Tibial artery (tissue), 4 donors: ENCODE measurements at regions not wholly inside any gene's neighbourhood (a gene's known extent, or its start where the extent isn't known, plus 50 kb on each side); places are given as distances from the start of the nearest gene placed in this dataset.

Source experiments
- DNase-seq, 2 donors: peaks; one replicate each; pipeline ENCODE4 v3.0.0-alpha.2; 2019
- H3K27ac ChIP-seq, 2 donors: fragments of 200-600 bp; sonication (generic) in 1 of 2; 1 replicate in 1 of 2; 2 replicates in 1 of 2; pipeline ENCODE4 v1.5.1; 2018 to 2019; ENCODE audit warnings: mild to moderate bottlenecking in 1 of 2
- H3K27me3 ChIP-seq, 2 donors: fragments of 200-600 bp; sonication (generic) in 1 of 2; one replicate each; pipeline versions ENCODE4 v1.5.1 to v1.6.0; 2016 to 2019
- H3K36me3 ChIP-seq, 3 donors: fragments of 200-600 bp; sonication (generic) in 2 of 3; one replicate each; pipeline ENCODE4 v1.5.1; 2016 to 2019; ENCODE audit warnings: mild to moderate bottlenecking in 2 of 3
- H3K4me1 ChIP-seq, 4 donors: fragments of 200-600 bp; sonication (generic) in 2 of 4; 1 replicate in 3 of 4; 2 replicates in 1 of 4; pipeline ENCODE4 v1.5.1; 2016 to 2019
- H3K4me3 ChIP-seq, 2 donors: fragments of 200-600 bp; sonication (generic) in 1 of 2; 1 replicate in 1 of 2; 2 replicates in 1 of 2; pipeline ENCODE4 v1.5.1; 2018 to 2019; ENCODE audit warnings: mild to moderate bottlenecking in 2 of 2
- H3K9me3 ChIP-seq, 3 donors: fragments of 200-600 bp; sonication (generic) in 1 of 3; one replicate each; pipeline ENCODE4 v1.5.1; 2016 to 2019
- intact Hi-C: fragments of 100-400 bp; cut with DNase I; formaldehyde crosslinking; loops from one replicate; pipeline ENCODE4 v1.15.0; 2023; ENCODE audit warnings: low total_unique reads
- TF ChIP-seq, protein P1 (sequence below), 2 experiments: fragments of 200-600 bp in 1 of 2; fragments of 450-650 bp in 1 of 2; IDR thresholded peaks; one replicate each; pipeline ENCODE4 v1.5.1; 2017 to 2019; ENCODE audit warnings: antibody characterized with exemption in 2 of 2, mild to moderate bottlenecking in 1 of 2, moderate library complexity in 1 of 2

DNA sequence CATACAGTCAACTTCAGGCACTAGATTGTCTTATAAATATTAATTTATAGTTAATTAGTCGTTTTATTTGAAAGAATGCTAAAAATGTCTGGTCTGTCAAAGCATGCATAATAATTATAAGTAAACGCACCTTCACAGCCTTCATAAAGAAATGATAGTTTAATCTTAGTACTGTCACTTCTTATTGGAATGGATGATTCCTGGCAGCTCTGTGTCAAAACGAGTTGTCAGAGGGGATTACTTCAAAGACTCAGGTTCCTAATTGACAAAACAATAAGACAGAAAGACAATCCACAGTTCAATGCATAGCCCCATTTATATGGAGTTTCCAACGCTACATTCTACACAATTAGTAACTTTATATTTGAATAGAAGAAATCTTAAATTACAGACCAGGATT lies 461.3 kb upstream of the TECRL start:
- Histone ChIP-seq H3K9me3 (no peaks in the 10 kb centered on the region), H3K4me3 (no peak overlapping the region), H3K27ac (no peak overlapping the region), H3K27me3 (no peaks in the 10 kb centered on the region), H3K36me3 (no peaks in the 10 kb centered on the region), H3K4me1 (no peaks in the 10 kb centered on the region)
- DNase-seq, result no peak
- TF ChIP-seq, protein P1, sequence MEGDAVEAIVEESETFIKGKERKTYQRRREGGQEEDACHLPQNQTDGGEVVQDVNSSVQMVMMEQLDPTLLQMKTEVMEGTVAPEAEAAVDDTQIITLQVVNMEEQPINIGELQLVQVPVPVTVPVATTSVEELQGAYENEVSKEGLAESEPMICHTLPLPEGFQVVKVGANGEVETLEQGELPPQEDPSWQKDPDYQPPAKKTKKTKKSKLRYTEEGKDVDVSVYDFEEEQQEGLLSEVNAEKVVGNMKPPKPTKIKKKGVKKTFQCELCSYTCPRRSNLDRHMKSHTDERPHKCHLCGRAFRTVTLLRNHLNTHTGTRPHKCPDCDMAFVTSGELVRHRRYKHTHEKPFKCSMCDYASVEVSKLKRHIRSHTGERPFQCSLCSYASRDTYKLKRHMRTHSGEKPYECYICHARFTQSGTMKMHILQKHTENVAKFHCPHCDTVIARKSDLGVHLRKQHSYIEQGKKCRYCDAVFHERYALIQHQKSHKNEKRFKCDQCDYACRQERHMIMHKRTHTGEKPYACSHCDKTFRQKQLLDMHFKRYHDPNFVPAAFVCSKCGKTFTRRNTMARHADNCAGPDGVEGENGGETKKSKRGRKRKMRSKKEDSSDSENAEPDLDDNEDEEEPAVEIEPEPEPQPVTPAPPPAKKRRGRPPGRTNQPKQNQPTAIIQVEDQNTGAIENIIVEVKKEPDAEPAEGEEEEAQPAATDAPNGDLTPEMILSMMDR (IDR thresholded peaks at IDR 0.05), result no peak
- intact Hi-C loops, result no loop called here

DNA sequence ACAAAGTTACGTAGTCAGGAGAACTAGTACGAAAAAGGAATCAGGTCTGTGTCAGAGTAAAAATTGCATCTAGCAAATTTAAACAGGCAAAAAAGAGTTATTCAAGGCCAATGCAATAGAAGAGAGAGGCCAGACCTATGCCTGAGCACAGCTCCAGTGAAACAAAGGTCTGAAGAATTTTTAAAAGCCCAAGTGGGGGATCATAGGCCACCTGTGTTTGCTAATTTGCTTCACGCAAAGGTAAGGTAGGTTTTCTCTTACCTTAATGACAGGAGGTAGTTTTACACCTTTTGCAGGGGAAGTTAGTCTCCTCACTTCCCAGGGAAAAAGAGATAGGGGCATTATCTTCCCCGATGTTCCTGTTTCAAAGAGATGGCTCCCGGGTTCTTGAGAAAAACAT lies 448.6 kb upstream of the TECRL start:
- TF ChIP-seq, protein P1 (IDR thresholded peaks at IDR 0.05), result no peak
- no peaks in the 10 kb centered on the region for H3K9me3 ChIP-seq
- intact Hi-C loops, result no loop called here
- no peak overlapping the region for H3K4me3 ChIP-seq
- no peak for DNase-seq
- H3K4me1 ChIP-seq, result no peaks in the 10 kb centered on the region
- H3K27ac ChIP-seq, result no peak overlapping the region
- H3K27me3 ChIP-seq, result no peaks in the 10 kb centered on the region
- no peaks in the 10 kb centered on the region for H3K36me3 ChIP-seq

DNA sequence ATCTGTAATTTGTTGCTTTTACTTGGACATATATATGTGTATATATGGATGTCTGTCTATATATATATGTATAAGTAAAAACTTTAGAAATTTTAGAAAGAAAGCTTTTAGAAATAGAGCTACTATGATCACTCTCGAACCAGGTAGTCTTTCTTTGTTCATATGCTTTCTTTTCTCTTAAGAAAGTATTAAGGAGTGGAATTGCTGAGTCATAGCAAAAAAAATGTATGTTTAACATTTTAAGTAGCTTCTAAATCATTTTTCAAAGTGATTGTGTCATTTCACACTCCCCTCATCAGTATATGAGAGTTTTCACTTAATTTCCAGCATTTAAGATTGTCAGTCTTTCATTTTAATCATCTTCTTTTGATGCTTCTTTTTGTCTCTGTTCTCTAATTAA lies 447.9 kb upstream of the TECRL start:
- Histone ChIP-seq H3K4me3 (no peak overlapping the region), H3K27ac (no peak overlapping the region), H3K36me3 (no peaks in the 10 kb centered on the region), H3K4me1 (no peaks in the 10 kb centered on the region), H3K9me3 (no peaks in the 10 kb centered on the region), H3K27me3 (no peaks in the 10 kb centered on the region)
- intact Hi-C loops, result no loop called here
- no peak for DNase-seq
- TF ChIP-seq, protein P1 (IDR thresholded peaks at IDR 0.05), result no peak

DNA sequence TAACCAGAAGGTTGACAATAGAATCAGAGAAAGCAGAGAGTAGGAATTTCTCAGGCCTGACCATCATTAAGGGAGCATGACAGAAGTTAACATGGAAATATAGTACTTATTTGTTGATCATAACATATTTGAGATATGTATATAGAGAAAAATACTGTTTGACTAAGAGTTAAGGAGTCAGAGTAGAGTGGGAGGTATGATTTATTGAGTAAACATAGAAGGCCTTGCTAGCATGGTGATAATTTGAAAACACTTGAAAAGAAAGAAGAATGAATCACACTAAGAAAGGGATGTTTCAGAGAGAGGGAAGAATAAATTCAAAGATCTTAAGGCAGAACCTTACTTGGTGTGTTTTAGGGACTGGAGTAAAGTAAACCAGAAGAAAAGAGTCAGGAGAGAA lies 437.2 kb upstream of the TECRL start:
- H3K27ac ChIP-seq, result no peak overlapping the region
- no peak overlapping the region for H3K4me3 ChIP-seq
- no peaks in the 10 kb centered on the region for H3K4me1 ChIP-seq
- TF ChIP-seq, protein P1 (IDR thresholded peaks at IDR 0.05), result no peak
- no peaks in the 10 kb centered on the region for H3K27me3 ChIP-seq
- intact Hi-C loops, result no loop called here
- DNase-seq, result no peak
- no peaks in the 10 kb centered on the region for H3K9me3 ChIP-seq
- no peaks in the 10 kb centered on the region for H3K36me3 ChIP-seq

DNA sequence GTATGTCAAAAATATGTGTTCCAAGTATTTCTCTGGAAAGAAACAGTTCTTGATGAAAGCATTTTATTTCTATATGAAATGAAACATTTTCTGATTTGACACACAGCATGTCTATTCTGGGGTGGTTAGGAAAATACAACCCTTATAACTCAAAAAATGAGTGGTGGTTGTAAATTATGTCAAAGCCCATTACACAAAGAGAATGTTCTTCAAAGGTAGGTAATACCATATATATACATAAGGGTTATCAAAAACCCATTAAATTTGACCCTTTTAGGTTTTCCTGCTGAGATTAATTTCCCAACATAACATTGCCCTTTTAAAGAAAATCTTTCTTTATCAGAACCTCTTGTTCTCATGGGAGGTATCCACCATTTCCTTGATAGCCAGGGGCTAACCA lies 420.5 kb upstream of the TECRL start:
- H3K27ac ChIP-seq, result no peak overlapping the region
- H3K4me3 ChIP-seq, result no peak overlapping the region
- TF ChIP-seq, protein P1 (IDR thresholded peaks at IDR 0.05), result no peak
- no peaks in the 10 kb centered on the region for H3K36me3 ChIP-seq
- intact Hi-C loops, result no loop called here
- no peak for DNase-seq
- H3K9me3 ChIP-seq, result no peaks in the 10 kb centered on the region
- H3K4me1 ChIP-seq, result no peaks in the 10 kb centered on the region
- H3K27me3 ChIP-seq, result no peaks in the 10 kb centered on the region

DNA sequence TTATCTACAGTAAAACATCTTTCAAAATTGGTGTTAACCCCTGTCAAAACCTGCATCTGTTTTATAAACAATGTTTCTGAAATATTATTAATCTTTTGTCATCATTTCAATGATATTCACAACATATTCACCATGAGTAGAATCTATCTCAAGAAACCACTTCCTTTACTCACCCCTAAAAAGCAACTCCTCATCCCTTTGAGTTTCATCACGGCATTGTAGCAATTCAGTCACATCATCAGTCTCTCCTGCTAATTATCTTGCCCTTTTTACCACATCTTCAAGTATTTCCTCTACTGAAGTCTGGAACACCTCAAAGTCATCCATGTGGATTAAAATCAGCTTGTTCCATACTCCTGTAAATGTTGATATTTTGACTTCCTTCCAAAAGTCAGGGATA lies 415.3 kb upstream of the TECRL start:
- TF ChIP-seq, protein P1 (IDR thresholded peaks at IDR 0.05), result no peak
- intact Hi-C loops, result no loop called here
- Histone ChIP-seq H3K27me3 (no peaks in the 10 kb centered on the region), H3K27ac (no peak overlapping the region), H3K4me1 (no peaks in the 10 kb centered on the region), H3K9me3 (no peaks in the 10 kb centered on the region), H3K36me3 (no peaks in the 10 kb centered on the region), H3K4me3 (no peak overlapping the region)
- no peak for DNase-seq
